K562 (cell line): ENCODE measurements at regions not wholly inside any gene's neighbourhood (a gene's known extent, or its start where the extent isn't known, plus 50 kb on each side); places are given as distances from the start of the nearest gene placed in this dataset.

Experiments used
- ATAC-seq: fragments of 200-7000 bp; cut with Tn5 transposase; 3 replicates; pipeline ENCODE4 v1.9.1; 2020; ENCODE audit warnings: moderate library complexity
- BruUV-seq: library from RNA; stranded (reverse); fragments of 400-500 nt; replicated peaks from 2 replicates; lab custom pipeline; 2021; lab: Mats Ljungman, UMichigan
- CTCF ChIA-PET: fragments of 300-600 bp; formaldehyde crosslinking; extraction: SDS; loops from one replicate; lab custom pipeline; 2021; ENCODE audit warnings: low intra/inter-chr PET ratio; lab: Yijun Ruan, JAX
- POLR2A ChIA-PET: fragments of 300-600, 350-650 bp; sonication (Branson Sonifier 250); formaldehyde crosslinking; extraction: SDS; loops from one replicate; lab custom pipeline; 2021; ENCODE audit warnings: antibody characterized with exemption, inconsistent platforms; lab: Yijun Ruan, JAX
- DNase-seq, 4 experiments: peaks; one replicate each; pipeline versions ENCODE4 v3.0.0 to v3.0.0-alpha.2; 2011 to 2018; ENCODE audit warnings: low spot score in 3 of 4, mixed read lengths in 3 of 4; ENCODE audit errors: extremely low read depth in 1 of 4
- FAIRE-seq: peaks from 2 replicates; lab custom pipeline; 2011; peaks lifted over from hg19 to GRCh38; lab: Jason Lieb, UNC
- H2AFZ ChIP-seq: 2 replicates; pipeline ENCODE4 v1.6.0; 2011; ENCODE audit warnings: low read depth, low read length, control low read depth, inconsistent platforms
- H3K27ac ChIP-seq: fragments of 200-600 bp; 3 replicates; pipeline ENCODE4 v1.8.0; 2011; ENCODE audit warnings: low read depth, mild to moderate bottlenecking, control low read depth, inconsistent platforms, low read length, moderate library complexity, mixed read lengths; ENCODE audit errors: extremely low read depth
- H3K27me3 ChIP-seq, 2 experiments: fragments of 300-600 bp in 1 of 2; 2 replicates in 1 of 2; 3 replicates in 1 of 2; pipeline versions ENCODE4 v1.6.0 to v1.8.0; 2011; ENCODE audit warnings: inconsistent platforms in 2 of 2, low read length in 2 of 2, mild to moderate bottlenecking in 1 of 2, mixed read lengths in 1 of 2, moderate library complexity in 1 of 2; ENCODE audit not compliant: control insufficient read depth in 2 of 2, insufficient read depth in 2 of 2
- H3K36me3 ChIP-seq: fragments of 300-600 bp; 3 replicates; pipeline ENCODE4 v1.8.0; 2011; ENCODE audit warnings: mild to moderate bottlenecking, low read length, inconsistent platforms; ENCODE audit not compliant: control insufficient read depth, insufficient read depth
- H3K4me1 ChIP-seq, 2 experiments: fragments of 200-600 bp in 1 of 2; replicated peaks in 1 of 2; 2 replicates in 1 of 2; 3 replicates in 1 of 2; pipeline versions ENCODE4 v1.5.1 to v1.8.0; 2011; ENCODE audit warnings: inconsistent platforms in 2 of 2, low read length in 2 of 2, mild to moderate bottlenecking in 1 of 2, mixed read lengths in 1 of 2, moderate library complexity in 1 of 2; ENCODE audit not compliant: control insufficient read depth in 2 of 2, insufficient read depth in 2 of 2
- H3K4me2 ChIP-seq: 2 replicates; pipeline ENCODE4 v1.6.1; 2011; ENCODE audit warnings: low read length, control low read depth, inconsistent platforms, mixed read lengths; ENCODE audit not compliant: insufficient read depth
- H3K4me3 ChIP-seq: fragments of 200-600 bp; sonication (generic), shearing (Covaris generic); 2 replicates; pipeline ENCODE4 v1.5.1; 2016; ENCODE audit warnings: control low read depth, inconsistent platforms
- H3K79me2 ChIP-seq: fragments of 200-600 bp; 3 replicates; pipeline ENCODE4 v1.8.0; 2011; ENCODE audit warnings: low read length, inconsistent platforms; ENCODE audit not compliant: control insufficient read depth, insufficient read depth
- H3K9ac ChIP-seq, 2 experiments: 2 replicates each; pipeline versions ENCODE4 v1.6.0 to v1.6.1; 2011; ENCODE audit warnings: low read depth in 2 of 2, low read length in 2 of 2, control low read depth in 1 of 2, inconsistent platforms in 1 of 2, mild to moderate bottlenecking in 1 of 2, mixed read lengths in 1 of 2; ENCODE audit not compliant: insufficient read depth in 1 of 2
- H3K9me1 ChIP-seq: one replicate; pipeline ENCODE4 v1.6.0; 2011; ENCODE audit warnings: inconsistent platforms, mild to moderate bottlenecking, low read length, moderate library complexity; ENCODE audit not compliant: control insufficient read depth, insufficient read depth
- H3K9me3 ChIP-seq: replicated peaks from 2 replicates; pipeline ENCODE4 v1.5.1; 2011; ENCODE audit warnings: low read depth, low read length, inconsistent platforms; ENCODE audit not compliant: control insufficient read depth, insufficient read depth
- H4K20me1 ChIP-seq: replicated peaks from 2 replicates; pipeline ENCODE4 v1.6.1; 2011; ENCODE audit warnings: low read length, inconsistent platforms, mixed read lengths; ENCODE audit not compliant: control insufficient read depth, insufficient read depth
- ETV6 ChIP-seq, 3 experiments: fragments of 150-350 bp in 1 of 3; sonication (generic) in 1 of 3; formaldehyde crosslinking in 1 of 3; IDR thresholded peaks; 2 replicates each; pipeline versions ENCODE4 v1.6.1 to v1.8.0; 2014 to 2022; ENCODE audit warnings: borderline replicate concordance in 2 of 3, low read depth in 2 of 3, antibody characterized with exemption in 1 of 3, low read length in 1 of 3, mild to moderate bottlenecking in 1 of 3, missing genetic modification reagents in 1 of 3
- HMG20A ChIP-seq: fragments of 450-650 bp; formaldehyde crosslinking; conservative IDR thresholded peaks from 2 replicates; pipeline ENCODE4 v1.4.0; 2020; ENCODE audit warnings: mild to moderate bottlenecking, mixed read lengths
- MAFG ChIP-seq: fragments of 450-650 bp; conservative IDR thresholded peaks from 2 replicates; pipeline ENCODE4 v1.6.1; 2016; ENCODE audit warnings: missing genetic modification characterization, missing compliant biosample characterization
- TEAD2 ChIP-seq: fragments of 450-650 bp; IDR thresholded peaks from 2 replicates; pipeline ENCODE4 v1.6.1; 2016; ENCODE audit warnings: missing genetic modification characterization, control low read depth, missing compliant biosample characterization
- ZNF316 ChIP-seq: fragments of 450-650 bp; IDR thresholded peaks from 2 replicates; pipeline ENCODE4 v1.6.1; 2016
- WGBS: fragments of 100-300 bp; shearing (Covaris generic); methylation state at CpG from one replicate; pipeline ENCODE4 v1.1.6; 2016; ENCODE audit warnings: low coverage, mixed read lengths; ENCODE audit not compliant: insufficient coverage; ENCODE audit errors: missing lambda C conversion rate; 5-methylcytosine and 5-hydroxymethylcytosine counted together
- in situ Hi-C: fragments of 300-500 bp; cut with MboI; formaldehyde crosslinking; loops from 4 replicates; pipeline ENCODE4 v1.15.0; 2018; ENCODE audit warnings: inconsistent platforms, mixed read lengths
- intact Hi-C: fragments of 100-400 bp; cut with micrococcal nuclease; formaldehyde crosslinking; loops from 2 replicates; pipeline ENCODE4 v1.14.2; 2022
- TF ChIP-seq, protein P1 (sequence below), 2 experiments: fragments of 150-350 bp in 1 of 2; IDR thresholded peaks; 2 replicates each; pipeline ENCODE4 v1.6.1; 2012 to 2016; ENCODE audit warnings: low read depth in 2 of 2, low read length in 2 of 2, mild to moderate bottlenecking in 1 of 2, moderate library complexity in 1 of 2
- TF ChIP-seq, protein P2 (sequence below): fragments of 450-650 bp; formaldehyde crosslinking; IDR thresholded peaks from 2 replicates; pipeline ENCODE4 v1.4.0; 2020; ENCODE audit warnings: mild to moderate bottlenecking, mixed read lengths

DNA sequence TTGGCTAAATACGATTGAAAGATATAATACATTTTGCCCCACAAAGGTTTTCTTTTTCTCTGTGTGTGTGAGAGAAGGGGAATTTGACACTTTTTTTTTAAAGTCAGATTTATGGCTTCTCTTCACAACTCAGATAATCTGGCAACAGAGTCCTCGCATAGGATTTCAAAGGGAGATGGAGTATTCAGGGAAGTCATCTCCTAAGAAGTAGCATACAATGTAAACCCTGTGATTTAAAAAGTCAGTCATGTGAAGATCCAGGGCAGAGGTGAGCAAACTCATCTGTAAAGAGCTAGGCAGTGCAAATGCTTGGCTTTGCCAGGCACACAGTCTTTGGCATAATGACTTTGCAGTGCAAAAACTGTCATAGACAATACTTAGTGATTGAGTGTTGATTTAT is 1526.3 kb downstream of the AACS start (continued):
- TF ChIP-seq, protein P1, sequence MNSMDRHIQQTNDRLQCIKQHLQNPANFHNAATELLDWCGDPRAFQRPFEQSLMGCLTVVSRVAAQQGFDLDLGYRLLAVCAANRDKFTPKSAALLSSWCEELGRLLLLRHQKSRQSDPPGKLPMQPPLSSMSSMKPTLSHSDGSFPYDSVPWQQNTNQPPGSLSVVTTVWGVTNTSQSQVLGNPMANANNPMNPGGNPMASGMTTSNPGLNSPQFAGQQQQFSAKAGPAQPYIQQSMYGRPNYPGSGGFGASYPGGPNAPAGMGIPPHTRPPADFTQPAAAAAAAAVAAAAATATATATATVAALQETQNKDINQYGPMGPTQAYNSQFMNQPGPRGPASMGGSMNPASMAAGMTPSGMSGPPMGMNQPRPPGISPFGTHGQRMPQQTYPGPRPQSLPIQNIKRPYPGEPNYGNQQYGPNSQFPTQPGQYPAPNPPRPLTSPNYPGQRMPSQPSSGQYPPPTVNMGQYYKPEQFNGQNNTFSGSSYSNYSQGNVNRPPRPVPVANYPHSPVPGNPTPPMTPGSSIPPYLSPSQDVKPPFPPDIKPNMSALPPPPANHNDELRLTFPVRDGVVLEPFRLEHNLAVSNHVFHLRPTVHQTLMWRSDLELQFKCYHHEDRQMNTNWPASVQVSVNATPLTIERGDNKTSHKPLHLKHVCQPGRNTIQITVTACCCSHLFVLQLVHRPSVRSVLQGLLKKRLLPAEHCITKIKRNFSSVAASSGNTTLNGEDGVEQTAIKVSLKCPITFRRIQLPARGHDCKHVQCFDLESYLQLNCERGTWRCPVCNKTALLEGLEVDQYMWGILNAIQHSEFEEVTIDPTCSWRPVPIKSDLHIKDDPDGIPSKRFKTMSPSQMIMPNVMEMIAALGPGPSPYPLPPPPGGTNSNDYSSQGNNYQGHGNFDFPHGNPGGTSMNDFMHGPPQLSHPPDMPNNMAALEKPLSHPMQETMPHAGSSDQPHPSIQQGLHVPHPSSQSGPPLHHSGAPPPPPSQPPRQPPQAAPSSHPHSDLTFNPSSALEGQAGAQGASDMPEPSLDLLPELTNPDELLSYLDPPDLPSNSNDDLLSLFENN (IDR thresholded peaks at IDR 0.05; ENCODE audit: low read depth in 2 of 2, low read length in 2 of 2), result no peak
- TF ChIP-seq, all 486 proteins: peak for 0

DNA sequence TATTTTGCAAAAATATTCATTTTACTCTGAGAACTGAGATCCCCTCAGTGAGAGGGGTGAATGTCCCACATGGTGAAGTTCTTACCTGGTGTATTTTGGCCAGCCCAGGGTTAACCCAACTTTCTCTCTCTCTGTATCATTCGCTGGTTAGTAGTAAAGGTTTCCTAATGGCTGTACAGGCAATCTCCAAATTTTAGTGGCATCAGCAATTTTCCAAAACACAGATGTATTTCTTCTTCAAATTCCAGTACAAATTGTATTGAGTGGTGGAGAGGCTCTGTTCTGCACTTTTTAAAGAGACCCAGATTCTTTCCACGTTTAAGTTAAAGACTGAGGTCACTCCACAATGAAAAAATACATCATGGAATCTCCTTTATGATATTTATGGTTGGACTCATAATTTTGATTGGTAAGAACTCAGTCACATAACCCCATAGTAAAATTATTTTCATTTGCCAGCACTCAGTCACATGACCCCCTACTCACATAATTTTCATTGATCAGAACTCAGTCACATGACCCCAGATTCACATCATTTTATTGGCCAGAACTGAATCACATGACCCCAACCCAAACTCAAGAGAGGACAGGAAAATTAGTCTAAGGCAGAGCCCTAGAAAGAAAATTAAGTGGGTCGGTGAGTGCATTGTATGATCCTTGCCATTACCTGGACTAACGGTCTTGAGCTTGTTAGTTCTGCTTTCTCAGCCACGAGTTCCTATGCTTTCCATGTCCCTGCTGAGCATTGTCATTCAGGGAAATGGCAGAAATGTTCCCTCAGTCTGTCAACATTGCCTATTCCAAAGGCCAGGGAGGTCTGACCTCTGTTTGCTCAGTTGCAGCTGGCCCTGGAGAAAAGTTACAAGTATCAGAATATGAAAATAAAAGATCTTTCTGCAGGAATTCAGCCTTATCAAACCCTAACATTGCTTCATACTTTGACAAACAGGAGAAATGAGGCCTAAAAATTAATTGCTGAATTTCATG is 1536.2 kb downstream of the AACS start:
- ATAC-seq (no peak), FAIRE-seq (no peak)
- no peaks in the 10 kb centered on the region for H3K4me1 ChIP-seq

More for the DNA sequence above, 1536.2 kb downstream of the AACS start:
- in situ Hi-C loops (no loop called here), intact Hi-C loops (no loop called here)
- no peak overlapping the region for H3K27ac ChIP-seq
- TF ChIP-seq, protein P2, sequence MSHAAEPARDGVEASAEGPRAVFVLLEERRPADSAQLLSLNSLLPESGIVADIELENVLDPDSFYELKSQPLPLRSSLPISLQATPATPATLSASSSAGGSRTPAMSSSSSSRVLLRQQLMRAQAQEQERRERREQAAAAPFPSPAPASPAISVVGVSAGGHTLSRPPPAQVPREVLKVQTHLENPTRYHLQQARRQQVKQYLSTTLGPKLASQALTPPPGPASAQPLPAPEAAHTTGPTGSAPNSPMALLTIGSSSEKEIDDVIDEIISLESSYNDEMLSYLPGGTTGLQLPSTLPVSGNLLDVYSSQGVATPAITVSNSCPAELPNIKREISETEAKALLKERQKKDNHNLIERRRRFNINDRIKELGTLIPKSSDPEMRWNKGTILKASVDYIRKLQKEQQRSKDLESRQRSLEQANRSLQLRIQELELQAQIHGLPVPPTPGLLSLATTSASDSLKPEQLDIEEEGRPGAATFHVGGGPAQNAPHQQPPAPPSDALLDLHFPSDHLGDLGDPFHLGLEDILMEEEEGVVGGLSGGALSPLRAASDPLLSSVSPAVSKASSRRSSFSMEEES (CRISPR knock-in tag), result peak; percentile 82
- TF ChIP-seq HMG20A (CRISPR knock-in tag), result no peak
- 0 out of 2 replicates have a peak, but pooled peaks have one; percentile 10 for TF ChIP-seq MAFG (tag)
- no peak for TF ChIP-seq ETV6 (IDR thresholded peaks at IDR 0.05; ENCODE audit: borderline replicate concordance in 1 of 2, low read depth in 2 of 2, low read length in 1 of 2)
- TF ChIP-seq ETV6 (CRISPR knock-in tag; IDR thresholded peaks at IDR 0.05; ENCODE audit: borderline replicate concordance), result no peak
- no peak for TF ChIP-seq TEAD2 (tag)
- peak; percentile 34; the same call in 1 of the 2 replicates for TF ChIP-seq ZNF316
- H3K79me2 ChIP-seq, result no peaks in the 10 kb centered on the region
- no peaks in the 10 kb centered on the region for H3K36me3 ChIP-seq
- ChIA-PET CTCF (no interaction called here), POLR2A (no interaction called here)
- no peak for DNase-seq
- H3K9me3 ChIP-seq, result no peaks in the 10 kb centered on the region
- no peak overlapping the region for H2AFZ ChIP-seq
- 0% methylated on average over 5 of the region's 5 CpGs for WGBS
- H4K20me1 ChIP-seq, result no peaks in the 10 kb centered on the region
- H3K9me1 ChIP-seq, result no peaks in the 10 kb centered on the region
- no peak overlapping the region for H3K9ac ChIP-seq
- H3K27me3 ChIP-seq, result no peaks in the 10 kb centered on the region
- no peak overlapping the region for H3K4me3 ChIP-seq
- no TSS peak for BruUV-seq
- no peak overlapping the region for H3K4me2 ChIP-seq
